ENCODE measurements at regions not wholly inside any gene's neighbourhood (a gene's known extent, or its start where the extent isn't known, plus 50 kb on each side); places are given as distances from the start of the nearest gene placed in this dataset.

DNA sequence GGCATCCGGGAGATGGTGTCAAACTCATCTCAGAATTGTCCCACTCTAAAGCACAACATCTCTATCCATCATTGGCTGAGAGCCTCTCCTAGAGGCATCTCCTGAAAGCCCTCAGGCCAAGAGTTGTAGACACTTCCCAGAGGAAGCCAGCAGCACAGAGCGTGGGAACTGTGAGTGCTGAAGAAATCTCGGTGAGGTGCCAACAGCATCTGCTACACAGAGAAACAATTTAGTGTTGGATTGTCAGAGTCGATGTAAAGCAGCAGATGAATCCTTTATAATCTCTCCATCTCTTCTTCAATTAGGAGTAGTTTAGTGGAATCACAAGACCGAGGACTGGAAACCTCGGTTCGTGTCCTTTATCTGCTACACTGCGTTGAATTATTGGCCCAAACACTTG lies 172.2 kb downstream of the C7orf25 start:
- Mint-ChIP-seq H3K4me3 (no peak overlapping the region), H3K27ac (no peak overlapping the region), H3K36me3 (ENCODE audit: low read depth) (no peaks in the 10 kb centered on the region), H3K4me1 (peaks cover 12% of the 10 kb centered on the region), H3K9me3 (peaks cover 3% of the 10 kb centered on the region), H3K27me3 (ENCODE audit: low read depth) (no peaks in the 10 kb centered on the region)
- TF ChIP-seq, protein P1, sequence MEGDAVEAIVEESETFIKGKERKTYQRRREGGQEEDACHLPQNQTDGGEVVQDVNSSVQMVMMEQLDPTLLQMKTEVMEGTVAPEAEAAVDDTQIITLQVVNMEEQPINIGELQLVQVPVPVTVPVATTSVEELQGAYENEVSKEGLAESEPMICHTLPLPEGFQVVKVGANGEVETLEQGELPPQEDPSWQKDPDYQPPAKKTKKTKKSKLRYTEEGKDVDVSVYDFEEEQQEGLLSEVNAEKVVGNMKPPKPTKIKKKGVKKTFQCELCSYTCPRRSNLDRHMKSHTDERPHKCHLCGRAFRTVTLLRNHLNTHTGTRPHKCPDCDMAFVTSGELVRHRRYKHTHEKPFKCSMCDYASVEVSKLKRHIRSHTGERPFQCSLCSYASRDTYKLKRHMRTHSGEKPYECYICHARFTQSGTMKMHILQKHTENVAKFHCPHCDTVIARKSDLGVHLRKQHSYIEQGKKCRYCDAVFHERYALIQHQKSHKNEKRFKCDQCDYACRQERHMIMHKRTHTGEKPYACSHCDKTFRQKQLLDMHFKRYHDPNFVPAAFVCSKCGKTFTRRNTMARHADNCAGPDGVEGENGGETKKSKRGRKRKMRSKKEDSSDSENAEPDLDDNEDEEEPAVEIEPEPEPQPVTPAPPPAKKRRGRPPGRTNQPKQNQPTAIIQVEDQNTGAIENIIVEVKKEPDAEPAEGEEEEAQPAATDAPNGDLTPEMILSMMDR (IDR thresholded peaks at IDR 0.05; ENCODE audit: unreplicated experiment in 3 of 3): no peak

DNA sequence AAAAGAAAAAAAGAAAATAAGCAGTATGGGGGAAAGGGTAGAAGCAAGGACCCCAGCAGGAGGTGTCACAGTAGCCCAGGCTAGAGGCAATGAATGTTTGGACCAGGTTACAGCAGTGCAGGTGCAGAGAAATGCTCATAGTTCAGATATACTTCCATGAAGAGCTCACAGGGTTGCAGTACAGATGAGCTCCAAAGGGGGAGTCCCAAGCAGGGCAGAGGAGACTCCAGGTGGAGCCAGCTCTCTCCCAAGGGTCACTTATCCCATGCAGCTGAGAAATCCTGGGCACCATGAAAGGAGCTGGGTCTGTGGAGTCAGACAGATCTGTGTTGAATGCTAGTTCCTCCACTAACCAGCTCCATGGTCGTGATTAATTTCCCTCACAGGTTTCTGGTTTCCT lies 174.9 kb downstream of the C7orf25 start:
- H3K36me3 Mint-ChIP-seq (ENCODE audit: low read depth): no peaks in the 10 kb centered on the region
- no peak overlapping the region for H3K4me3 Mint-ChIP-seq
- peaks cover 3% of the 10 kb centered on the region for H3K9me3 Mint-ChIP-seq
- TF ChIP-seq, protein P1 (IDR thresholded peaks at IDR 0.05; ENCODE audit: unreplicated experiment in 3 of 3): no peak
- H3K27me3 Mint-ChIP-seq (ENCODE audit: low read depth): no peaks in the 10 kb centered on the region
- no peak overlapping the region for H3K27ac Mint-ChIP-seq
- peaks cover 7% of the 10 kb centered on the region for H3K4me1 Mint-ChIP-seq

DNA sequence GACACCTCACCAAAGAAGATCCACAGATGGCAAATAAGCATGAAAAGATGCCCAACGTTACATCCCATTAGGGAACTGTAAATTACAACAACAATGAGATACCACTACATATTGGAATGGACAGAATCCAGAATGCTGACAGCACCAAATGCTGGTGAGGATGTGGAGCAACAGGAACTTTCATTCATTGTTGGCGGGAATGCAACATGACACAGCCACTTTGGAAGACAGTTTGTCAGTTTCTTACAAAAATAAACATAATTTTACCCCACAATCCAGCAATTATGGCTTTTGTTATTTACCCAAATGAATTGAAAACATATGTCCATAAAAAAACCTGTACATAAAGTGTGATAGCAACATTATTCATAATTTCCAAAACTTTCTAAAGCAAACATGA lies 176.8 kb downstream of the C7orf25 start:
- H3K4me1 Mint-ChIP-seq: peaks cover 16% of the 10 kb centered on the region
- H3K4me3 Mint-ChIP-seq: no peak overlapping the region
- peaks cover 3% of the 10 kb centered on the region for H3K9me3 Mint-ChIP-seq

DNA sequence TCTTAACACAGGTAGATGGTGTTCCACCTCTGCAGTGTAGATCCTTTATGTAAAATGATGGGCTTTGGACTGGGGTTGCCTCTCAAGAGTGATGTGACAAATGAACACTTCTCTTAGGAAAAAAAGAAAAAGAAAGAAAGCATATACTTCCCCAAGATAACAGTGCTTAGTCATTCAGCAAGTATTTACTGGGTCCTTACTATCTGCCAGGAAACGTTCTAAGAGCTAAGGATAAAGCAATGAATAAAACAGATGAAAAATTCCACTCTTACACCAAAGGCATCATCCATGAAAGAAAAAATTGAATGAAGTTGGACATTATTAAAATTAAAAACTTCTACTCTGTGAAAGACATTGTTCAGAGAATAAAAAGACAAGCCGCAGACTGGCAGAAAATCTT lies 177.3 kb downstream of the C7orf25 start:
- peaks cover 16% of the 10 kb centered on the region for H3K4me1 Mint-ChIP-seq
- peaks cover 3% of the 10 kb centered on the region for H3K9me3 Mint-ChIP-seq
- no peak overlapping the region for H3K4me3 Mint-ChIP-seq
- H3K36me3 Mint-ChIP-seq (ENCODE audit: low read depth): no peaks in the 10 kb centered on the region
- H3K27me3 Mint-ChIP-seq (ENCODE audit: low read depth): no peaks in the 10 kb centered on the region
- TF ChIP-seq, protein P1 (IDR thresholded peaks at IDR 0.05; ENCODE audit: unreplicated experiment in 3 of 3): no peak
- H3K27ac Mint-ChIP-seq: peak overlapping the region in 2 of 3 experiments; percentile 49 to 74

More for the DNA sequence above, 176.8 kb downstream of the C7orf25 start:
- Mint-ChIP-seq H3K27me3 (ENCODE audit: low read depth) (no peaks in the 10 kb centered on the region), H3K27ac (peak overlapping the region in 1 of 3 experiments; percentile 74), H3K36me3 (ENCODE audit: low read depth) (no peaks in the 10 kb centered on the region)
- TF ChIP-seq, protein P1 (IDR thresholded peaks at IDR 0.05; ENCODE audit: unreplicated experiment in 3 of 3): no peak

DNA sequence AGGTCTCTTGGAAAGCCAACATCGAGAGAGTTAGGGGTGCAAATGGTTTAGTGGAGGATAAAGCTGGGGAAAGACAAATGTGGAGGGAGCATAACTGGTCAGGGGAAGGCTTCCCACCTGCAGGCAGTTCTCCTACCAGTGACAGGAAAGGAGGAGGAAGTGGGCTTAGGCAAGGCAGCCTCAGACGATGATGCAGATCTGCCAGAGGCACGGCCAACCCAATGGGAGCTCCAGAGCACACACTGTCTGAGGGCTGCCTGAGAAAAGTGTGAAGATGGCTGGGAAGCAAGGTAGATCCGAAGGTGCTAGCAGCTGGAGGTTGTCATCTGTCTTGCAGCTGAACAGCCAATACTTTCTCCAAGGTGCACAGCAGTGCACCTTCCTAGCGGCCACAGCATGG lies 178.8 kb downstream of the C7orf25 start:
- H3K4me1 Mint-ChIP-seq: peaks cover 16% of the 10 kb centered on the region
- TF ChIP-seq, protein P1 (IDR thresholded peaks at IDR 0.05; ENCODE audit: unreplicated experiment in 3 of 3): no peak
- H3K9me3 Mint-ChIP-seq: peaks cover 3% of the 10 kb centered on the region
- H3K36me3 Mint-ChIP-seq (ENCODE audit: low read depth): no peaks in the 10 kb centered on the region
- H3K27ac Mint-ChIP-seq: no peak overlapping the region
- H3K27me3 Mint-ChIP-seq (ENCODE audit: low read depth): no peaks in the 10 kb centered on the region
- H3K4me3 Mint-ChIP-seq: no peak overlapping the region

DNA sequence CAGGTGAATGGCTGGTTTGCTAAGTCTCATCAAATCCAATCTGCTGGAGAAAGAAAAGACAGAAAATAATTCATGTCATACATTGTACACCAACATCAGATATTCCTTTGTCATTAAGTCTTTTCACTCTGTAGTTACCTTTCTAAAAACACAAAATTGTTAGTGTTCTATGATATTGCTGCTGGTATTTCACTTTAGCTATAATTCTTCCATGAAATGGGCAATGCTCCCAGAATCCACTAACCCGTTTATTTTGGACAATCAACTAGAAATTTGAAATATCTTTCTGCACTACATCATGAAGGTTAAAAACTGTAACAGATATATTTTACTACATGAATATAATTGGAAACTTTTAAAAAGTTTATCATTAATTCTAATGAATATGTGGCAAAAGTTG lies 181.3 kb downstream of the C7orf25 start:
- Mint-ChIP-seq H3K4me1 (peaks cover 16% of the 10 kb centered on the region), H3K36me3 (ENCODE audit: low read depth) (no peaks in the 10 kb centered on the region), H3K4me3 (no peak overlapping the region), H3K27me3 (ENCODE audit: low read depth) (no peaks in the 10 kb centered on the region), H3K27ac (peak overlapping the region in 2 of 3 experiments; percentile 62 to 90), H3K9me3 (no peaks in the 10 kb centered on the region)
- TF ChIP-seq, protein P1 (IDR thresholded peaks at IDR 0.05; ENCODE audit: unreplicated experiment in 3 of 3): no peak

Data from nephron (organoid).